ENCODE measurements at regions not wholly inside any gene's neighbourhood (a gene's known extent, or its start where the extent isn't known, plus 50 kb on each side); places are given as distances from the start of the nearest gene placed in this dataset.

DNA sequence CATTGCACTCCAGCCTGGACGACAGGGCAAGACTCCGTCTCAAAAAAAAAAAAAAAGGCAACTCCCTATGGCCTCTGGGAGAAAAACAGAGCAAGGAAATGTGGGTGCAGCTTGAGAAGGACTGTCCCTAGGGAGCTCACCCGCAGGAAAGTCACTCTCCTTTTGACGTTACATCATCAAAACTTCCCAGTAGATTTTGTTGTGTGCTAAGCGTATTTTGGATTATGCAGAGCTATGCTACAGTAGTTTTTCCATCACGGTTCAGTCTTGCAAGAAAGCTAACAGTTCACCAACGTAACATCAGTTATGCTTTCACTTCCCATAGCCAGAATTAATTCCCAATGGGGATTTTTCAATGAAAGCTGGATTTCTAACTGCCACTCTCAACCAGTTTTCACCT lies 138.8 kb downstream of the HSD17B3 start:
- intact Hi-C loops (cut with DNase I): no loop called here
- H3K4me3 ChIP-seq: no peak overlapping the region
- TF ChIP-seq, protein P1, sequence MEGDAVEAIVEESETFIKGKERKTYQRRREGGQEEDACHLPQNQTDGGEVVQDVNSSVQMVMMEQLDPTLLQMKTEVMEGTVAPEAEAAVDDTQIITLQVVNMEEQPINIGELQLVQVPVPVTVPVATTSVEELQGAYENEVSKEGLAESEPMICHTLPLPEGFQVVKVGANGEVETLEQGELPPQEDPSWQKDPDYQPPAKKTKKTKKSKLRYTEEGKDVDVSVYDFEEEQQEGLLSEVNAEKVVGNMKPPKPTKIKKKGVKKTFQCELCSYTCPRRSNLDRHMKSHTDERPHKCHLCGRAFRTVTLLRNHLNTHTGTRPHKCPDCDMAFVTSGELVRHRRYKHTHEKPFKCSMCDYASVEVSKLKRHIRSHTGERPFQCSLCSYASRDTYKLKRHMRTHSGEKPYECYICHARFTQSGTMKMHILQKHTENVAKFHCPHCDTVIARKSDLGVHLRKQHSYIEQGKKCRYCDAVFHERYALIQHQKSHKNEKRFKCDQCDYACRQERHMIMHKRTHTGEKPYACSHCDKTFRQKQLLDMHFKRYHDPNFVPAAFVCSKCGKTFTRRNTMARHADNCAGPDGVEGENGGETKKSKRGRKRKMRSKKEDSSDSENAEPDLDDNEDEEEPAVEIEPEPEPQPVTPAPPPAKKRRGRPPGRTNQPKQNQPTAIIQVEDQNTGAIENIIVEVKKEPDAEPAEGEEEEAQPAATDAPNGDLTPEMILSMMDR (IDR thresholded peaks at IDR 0.05): no peak
- H3K36me3 ChIP-seq: no peaks in the 10 kb centered on the region
- peaks cover 0 to 21% (median 0%) of the 10 kb centered on the region in 7 donors for H3K27me3 ChIP-seq
- DNase-seq: no peak
- no peak for ATAC-seq
- H3K4me1 ChIP-seq: peaks cover 0 to 22% (median 0%) of the 10 kb centered on the region in 9 donors
- WGBS, 2 donors: 72 to 84% methylated on average over 7 of the region's 7 CpGs
- no peak overlapping the region for H3K27ac ChIP-seq
- peaks cover 0 to 9% (median 0%) of the 10 kb centered on the region in 11 donors for H3K9me3 ChIP-seq

DNA sequence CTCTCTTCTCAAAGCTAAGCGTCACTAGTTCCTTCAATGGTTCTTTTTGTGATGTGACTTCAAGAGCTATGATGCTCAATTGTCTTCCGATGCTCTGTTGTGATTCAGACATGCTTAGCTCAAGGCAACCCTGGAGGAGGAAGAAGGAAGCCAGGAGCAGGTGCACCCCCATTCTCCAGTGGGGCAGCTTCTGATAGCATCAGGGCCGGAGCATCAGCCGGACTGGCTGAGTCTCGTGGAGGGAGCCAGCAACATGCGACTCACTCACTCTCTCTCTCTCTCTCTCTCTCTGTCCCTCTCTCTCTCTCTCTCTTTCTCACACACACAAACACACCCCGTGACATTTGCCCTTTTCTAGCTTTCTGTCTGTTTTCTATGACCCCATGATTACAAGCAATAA lies 140.2 kb downstream of the HSD17B3 start:
- ATAC-seq (no peak), DNase-seq (no peak)
- H3K27me3 ChIP-seq: peaks cover 0 to 17% (median 0%) of the 10 kb centered on the region in 7 donors
- TF ChIP-seq, protein P1 (IDR thresholded peaks at IDR 0.05): no peak
- peaks cover 0 to 23% (median 0%) of the 10 kb centered on the region in 9 donors for H3K4me1 ChIP-seq
- H3K27ac ChIP-seq: no peak overlapping the region
- 66 to 74% methylated on average over 7 of the region's 7 CpGs for WGBS, 2 donors
- H3K9me3 ChIP-seq: peaks cover 0 to 9% (median 0%) of the 10 kb centered on the region in 11 donors
- no peak overlapping the region for H3K4me3 ChIP-seq
- intact Hi-C loops (cut with DNase I): no loop called here
- H3K36me3 ChIP-seq: no peaks in the 10 kb centered on the region

- H3K27me3 ChIP-seq: peaks cover 0 to 12% (median 0%) of the 10 kb centered on the region in 7 donors
- no peak for DNase-seq
- H3K9me3 ChIP-seq: peaks cover 0 to 9% (median 0%) of the 10 kb centered on the region in 11 donors
- intact Hi-C loops (cut with DNase I): no loop called here
- H3K4me3 ChIP-seq: no peak overlapping the region
- peaks cover 0 to 31% (median 0%) of the 10 kb centered on the region in 9 donors for H3K4me1 ChIP-seq
- 95 to 96% methylated on average over 5 of the region's 5 CpGs for WGBS, 2 donors
- no peak for ATAC-seq
- no peaks in the 10 kb centered on the region for H3K36me3 ChIP-seq
- TF ChIP-seq, protein P1 (IDR thresholded peaks at IDR 0.05): no peak
- H3K27ac ChIP-seq: no peak overlapping the region
These were observed 141.1 kb downstream of the HSD17B3 start for GRCh38 chr9:96160866-96161265.

GRCh38 chr9:96160168-96160567 lies 141.8 kb downstream of the HSD17B3 start:
- ATAC-seq (no peak), DNase-seq (no peak)
- TF ChIP-seq, protein P1 (IDR thresholded peaks at IDR 0.05): no peak
- no peak overlapping the region for H3K4me3 ChIP-seq
- no peaks in the 10 kb centered on the region for H3K36me3 ChIP-seq
- H3K27ac ChIP-seq: no peak overlapping the region
- H3K27me3 ChIP-seq: peaks cover 0 to 14% (median 0%) of the 10 kb centered on the region in 7 donors
- peaks cover 0 to 9% (median 0%) of the 10 kb centered on the region in 11 donors for H3K9me3 ChIP-seq
- intact Hi-C loops (cut with DNase I): no loop called here
- peaks cover 0 to 31% (median 0%) of the 10 kb centered on the region in 9 donors for H3K4me1 ChIP-seq
- WGBS, 2 donors: 77 to 78% methylated on average over 6 of the region's 6 CpGs

Data from heart right ventricle (tissue), 16 donors.